Urothelium cell line (cell line): ENCODE measurements at regions not wholly inside any gene's neighbourhood (a gene's known extent, or its start where the extent isn't known, plus 50 kb on each side); places are given as distances from the start of the nearest gene placed in this dataset.
"Not testable (repeated sequence)": the region's sequence is repeated elsewhere in the genome, so short reads cannot be mapped to it uniquely, and the experiment has no call there.

ENCODE experiments used
- DNase-seq: peaks from one replicate; pipeline ENCODE4 v3.0.0; 2011; ENCODE audit warnings: low spot score, mixed read lengths
- FAIRE-seq: peaks from 2 replicates; lab custom pipeline; 2011; peaks lifted over from hg19 to GRCh38; lab: Jason Lieb, UNC

- FAIRE-seq (no peak), DNase-seq (no peak)
Measured at GRCh38 chr2:38243186-38243880, 133.7 kb downstream of the ATL2 start.

DNA sequence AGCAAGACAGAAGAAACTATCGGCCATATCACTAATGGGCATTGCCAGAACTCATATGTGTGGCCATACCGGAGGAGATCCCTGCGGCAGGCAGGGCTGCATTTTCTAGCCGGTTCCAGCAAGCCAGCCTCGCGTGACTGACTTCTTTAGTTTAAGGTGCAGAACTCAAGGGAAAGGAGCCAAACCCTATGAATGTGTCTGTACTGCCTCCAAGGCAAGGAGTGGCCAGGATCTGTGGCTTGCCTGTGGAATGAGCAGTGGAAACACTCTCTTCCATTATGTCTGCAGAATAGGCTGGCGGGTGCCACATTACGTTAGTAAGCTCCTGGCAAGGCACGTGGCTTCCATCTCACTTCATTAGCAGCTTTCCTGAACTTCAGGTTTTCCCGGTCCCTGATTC lies 137.6 kb downstream of the ATL2 start:
- FAIRE-seq (no peak), DNase-seq (no peak)

GRCh38 chr2:38238705-38239104 lies 138.4 kb downstream of the ATL2 start:
- not testable (repeated sequence) for DNase-seq, FAIRE-seq

GRCh38 chr2:38237311-38237710 lies 139.8 kb downstream of the ATL2 start:
- DNase-seq = no peak

GRCh38 chr2:38233231-38233983 lies 143.7 kb downstream of the ATL2 start:
- DNase-seq = peak; percentile 58

More at GRCh38 chr2:38237311-38237710, 139.8 kb downstream of the ATL2 start:
- no peak for FAIRE-seq

DNA sequence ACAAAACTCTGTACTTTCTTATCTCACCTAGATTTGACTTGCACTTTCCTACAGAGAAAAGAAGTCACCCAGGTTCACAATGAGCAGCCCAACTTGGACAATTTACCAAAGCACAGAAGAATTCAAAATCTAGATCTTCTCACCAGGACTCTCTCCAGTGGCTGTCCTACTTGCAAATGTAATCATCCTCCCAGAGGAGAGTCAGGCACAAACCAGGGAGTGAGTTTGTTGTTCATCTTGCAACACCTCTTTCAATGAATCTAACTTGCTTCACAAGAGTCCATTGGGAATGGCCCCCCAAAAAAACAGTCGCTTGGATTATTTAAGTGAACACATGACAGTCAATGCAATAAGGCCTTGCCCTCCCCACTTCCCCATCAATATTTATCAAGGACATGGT lies 144.6 kb downstream of the ATL2 start:
- no peak for FAIRE-seq
- no peak for DNase-seq

More at GRCh38 chr2:38233231-38233983, 143.7 kb downstream of the ATL2 start:
- FAIRE-seq = no peak

DNA sequence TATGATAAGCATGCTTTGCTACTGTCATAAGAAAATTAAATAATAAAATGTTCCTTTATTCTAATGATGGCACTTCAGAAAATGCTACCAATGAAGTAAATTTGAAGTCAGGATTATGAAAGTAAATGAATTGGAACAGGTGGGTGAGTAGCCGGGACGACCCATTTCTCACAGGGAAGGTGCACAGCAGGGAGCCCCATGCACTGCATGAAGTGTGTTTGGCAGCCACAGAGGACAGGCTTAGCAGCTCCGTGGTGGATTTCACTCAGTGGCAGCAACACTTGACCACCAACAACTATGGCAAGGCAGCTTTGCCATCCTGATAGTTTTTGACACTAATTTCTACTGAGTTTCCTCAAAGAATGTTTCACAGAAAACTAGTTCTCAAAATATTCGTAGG lies 146.3 kb downstream of the ATL2 start:
- FAIRE-seq (no peak), DNase-seq (no peak)

DNA sequence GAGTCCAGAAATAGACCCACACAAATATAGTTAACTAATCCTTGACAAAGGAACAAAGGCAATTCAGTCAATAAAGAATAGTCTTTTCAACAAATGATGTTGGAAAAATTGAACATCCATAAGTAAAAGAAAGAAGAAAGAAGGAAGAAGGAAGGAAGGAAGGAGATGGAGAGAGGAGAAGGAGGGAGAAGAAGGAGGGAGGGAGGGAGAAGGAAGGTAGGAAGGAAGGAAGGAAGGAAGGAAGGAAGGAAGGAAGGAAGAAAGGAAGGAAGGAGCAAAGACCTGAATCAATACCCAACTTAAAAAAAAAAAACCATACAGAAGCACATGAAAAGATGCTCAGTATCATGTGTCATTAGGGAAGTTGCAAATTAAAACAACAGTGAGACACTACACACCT lies 148.3 kb downstream of the ATL2 start:
- DNase-seq (no peak), FAIRE-seq (no peak)

GRCh38 chr2:38224821-38225437 lies 149.0 kb upstream of the CYP1B1 start:
- FAIRE-seq (no peak), DNase-seq (no peak)

DNA sequence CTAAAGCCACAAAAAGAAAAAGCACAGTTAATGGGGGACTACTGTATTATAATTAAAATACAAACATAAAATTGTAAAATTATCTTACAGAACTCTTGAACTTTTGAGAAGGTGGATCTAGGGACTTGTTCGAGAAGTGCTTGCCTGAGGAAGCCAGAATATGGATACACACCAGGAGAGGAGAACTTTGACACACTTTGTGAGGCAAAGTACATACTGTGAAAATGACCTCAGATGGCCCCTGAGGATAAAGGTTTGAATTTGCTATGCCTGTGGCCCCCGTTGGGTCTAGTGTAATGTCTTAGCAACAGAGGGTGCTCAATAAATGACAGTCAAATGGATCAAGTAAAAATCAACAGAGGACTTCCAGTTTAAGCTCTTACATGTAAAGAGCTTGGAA lies 148.2 kb upstream of the CYP1B1 start:
- no peak for FAIRE-seq
- DNase-seq = no peak

GRCh38 chr2:38223256-38223655 lies 147.3 kb upstream of the CYP1B1 start:
- no peak for FAIRE-seq

DNA sequence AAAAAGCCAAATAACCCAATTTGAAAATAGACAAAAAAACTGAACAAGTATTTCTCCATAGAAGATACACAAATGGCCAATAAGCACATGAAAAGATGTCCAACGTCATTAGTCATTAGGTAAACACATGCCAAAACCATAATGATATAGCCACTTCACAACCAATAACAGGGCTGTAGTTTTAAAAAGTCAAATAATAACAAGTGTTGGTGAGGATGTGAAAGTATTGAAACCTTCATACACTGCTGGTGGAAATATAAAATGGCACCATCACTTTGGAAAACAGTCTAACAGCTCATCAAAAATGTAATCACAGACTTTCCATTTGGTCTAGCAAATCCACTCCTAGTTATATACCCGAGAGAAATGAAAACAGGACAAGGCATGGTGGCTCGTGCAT lies 144.2 kb upstream of the CYP1B1 start:
- FAIRE-seq = peak; percentile 48
- DNase-seq = no peak

More at GRCh38 chr2:38223256-38223655, 147.3 kb upstream of the CYP1B1 start:
- no peak for DNase-seq

GRCh38 chr2:38218995-38219394 lies 143.0 kb upstream of the CYP1B1 start:
- DNase-seq (no peak), FAIRE-seq (no peak)

DNA sequence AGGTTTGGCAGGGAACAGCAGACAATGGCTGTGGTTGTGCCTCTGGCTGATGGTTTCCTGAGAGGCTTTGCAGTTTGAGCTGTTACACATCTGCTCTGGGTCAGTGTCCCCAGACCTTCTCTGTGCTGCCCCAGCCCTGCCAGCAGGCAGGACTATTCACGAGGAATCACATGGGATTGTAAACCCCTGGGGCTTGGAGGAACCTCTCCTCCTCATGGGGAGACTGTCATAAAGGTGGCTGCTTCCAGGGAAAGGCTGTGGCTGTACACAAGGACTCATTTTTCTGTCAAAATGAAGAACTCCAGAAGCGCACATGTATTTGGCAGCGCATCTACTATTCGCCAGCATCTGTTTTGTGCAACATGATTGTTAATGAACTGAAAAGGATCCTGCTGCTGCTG lies 142.6 kb upstream of the CYP1B1 start:
- no peak for DNase-seq
- FAIRE-seq = no peak

DNA sequence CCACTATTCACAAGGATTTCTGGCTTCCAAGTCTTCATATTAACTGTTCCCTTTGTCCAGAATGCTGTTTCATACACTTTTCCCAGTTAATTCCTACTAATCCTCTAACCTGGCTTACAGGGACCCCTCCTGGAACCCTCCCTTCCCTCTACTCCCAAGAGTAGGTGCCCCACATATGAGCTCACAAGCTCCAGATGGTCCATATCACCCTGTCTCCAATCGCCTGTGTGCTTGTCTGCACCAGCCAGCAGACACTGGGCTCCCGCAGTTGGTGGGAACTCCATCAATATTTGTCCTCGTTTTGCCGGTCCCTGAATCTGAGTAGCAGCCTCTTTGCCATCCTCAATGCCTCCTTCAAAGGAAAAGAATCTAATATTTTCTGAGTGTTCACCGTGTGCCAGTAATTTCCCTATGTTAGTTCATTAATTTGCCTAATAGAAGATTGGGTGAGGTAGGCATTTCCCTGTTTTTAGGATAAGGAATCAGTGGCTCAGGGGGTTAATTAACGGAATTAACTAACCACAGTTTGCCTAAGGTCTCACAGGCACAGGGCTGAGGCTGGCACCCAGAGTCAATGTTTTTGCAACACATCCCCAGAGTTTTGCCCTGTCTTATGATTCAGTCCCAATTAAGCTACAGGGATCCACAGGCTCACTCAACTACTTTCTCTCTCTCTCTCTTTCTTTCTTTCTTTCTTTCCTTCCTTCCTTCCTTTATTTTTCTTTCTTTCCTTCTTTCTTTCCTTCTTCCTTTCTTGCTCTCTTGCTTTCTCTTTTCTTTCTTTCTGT lies 141.6 kb upstream of the CYP1B1 start:
- DNase-seq (no peak), FAIRE-seq (no peak)

DNA sequence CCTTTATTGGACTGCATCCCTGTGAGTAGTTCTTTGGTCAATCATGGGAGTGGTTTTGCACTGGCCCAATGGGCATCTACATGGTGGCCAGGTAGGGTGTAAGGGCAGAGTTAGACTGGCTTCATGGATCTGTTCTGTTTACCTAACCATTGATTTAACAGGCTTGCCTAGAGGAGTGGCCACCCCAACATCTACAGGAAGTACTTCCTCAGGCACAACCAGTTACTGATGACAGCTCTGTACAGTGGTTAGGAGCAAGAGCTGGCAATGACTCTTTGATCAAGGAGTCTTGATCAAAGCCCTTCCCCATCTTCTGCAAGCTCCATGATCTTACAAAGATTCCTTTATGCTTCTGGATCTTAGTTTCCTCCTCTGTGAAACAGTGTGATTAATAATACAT lies 140.9 kb upstream of the CYP1B1 start:
- no peak for FAIRE-seq
- DNase-seq = no peak

- DNase-seq (no peak), FAIRE-seq (no peak)
Measured at GRCh38 chr2:38215993-38216392, 140.0 kb upstream of the CYP1B1 start.

- FAIRE-seq = no peak
Measured at GRCh38 chr2:38215522-38215921, 139.6 kb upstream of the CYP1B1 start.

DNA sequence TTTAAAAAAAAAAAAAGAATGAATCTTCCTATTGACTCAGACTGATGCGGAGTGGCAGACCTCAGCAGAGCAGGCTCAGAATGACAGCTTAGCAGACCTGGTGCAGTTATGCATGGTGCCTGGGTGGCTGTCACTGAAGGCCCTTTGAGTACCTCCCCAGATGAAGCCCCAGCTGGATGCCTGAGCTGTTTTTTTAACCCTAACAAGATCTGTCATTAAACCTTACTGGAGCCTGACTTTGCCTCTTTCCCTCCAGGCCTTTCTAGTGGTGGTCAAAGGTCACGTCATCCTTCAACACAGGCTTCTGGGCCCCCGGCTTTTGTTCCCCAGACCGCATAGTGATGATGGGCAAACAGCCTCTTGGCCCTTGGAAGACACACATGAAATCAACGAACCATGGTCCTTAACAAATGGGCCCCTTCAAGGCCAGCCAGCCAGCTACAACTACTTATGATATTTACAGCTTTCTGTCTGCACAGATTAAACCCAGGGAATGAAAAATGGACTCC lies 138.3 kb upstream of the CYP1B1 start:
- DNase-seq = no peak
- no peak for FAIRE-seq

More at GRCh38 chr2:38215522-38215921, 139.6 kb upstream of the CYP1B1 start:
- no peak for DNase-seq

- no peak for DNase-seq
- FAIRE-seq = no peak
Measured at GRCh38 chr2:38213619-38214167, 137.7 kb upstream of the CYP1B1 start.

- no peak for FAIRE-seq
- no peak for DNase-seq
Measured at GRCh38 chr2:38212312-38212711, 136.4 kb upstream of the CYP1B1 start.
